HT1080 (cell line): ENCODE measurements at regions not wholly inside any gene's neighbourhood (a gene's known extent, or its start where the extent isn't known, plus 50 kb on each side); places are given as distances from the start of the nearest gene placed in this dataset.

Source experiments
- DNase-seq: peaks from one replicate; pipeline ENCODE4 v3.0.0-alpha.2; 2015; ENCODE audit warnings: low read depth

GRCh38 chr2:236689393-236689700 is 119.7 kb downstream of the ACKR3 start:
- DNase-seq = no peak

GRCh38 chr2:236689981-236690380 is 120.4 kb downstream of the ACKR3 start:
- DNase-seq = no peak

GRCh38 chr2:236690726-236691125 is 121.1 kb downstream of the ACKR3 start:
- no peak for DNase-seq

GRCh38 chr2:236691799-236692167 is 122.2 kb downstream of the ACKR3 start:
- DNase-seq = no peak

- DNase-seq = no peak
Observed at GRCh38 chr2:236692937-236693336, 123.3 kb downstream of the ACKR3 start.

DNA sequence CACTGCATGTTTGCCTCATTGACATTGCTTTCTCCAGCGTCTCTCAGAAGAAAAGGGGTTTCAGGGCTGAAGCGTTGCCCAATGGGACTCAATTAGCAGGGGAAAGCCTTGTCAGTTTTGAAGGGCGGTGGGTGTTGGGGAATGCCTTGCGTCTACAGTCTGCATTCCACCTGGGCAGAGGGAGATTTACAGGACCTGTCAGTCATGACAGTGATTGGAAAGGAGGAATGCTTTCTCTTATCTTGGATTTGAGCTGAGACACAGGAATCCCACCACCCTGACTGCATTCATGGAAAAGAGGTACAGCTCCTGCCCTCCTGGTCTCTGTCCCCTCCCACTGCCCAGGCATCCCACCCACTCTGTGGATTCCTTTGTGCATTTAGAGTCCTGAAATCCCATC is 123.9 kb downstream of the ACKR3 start:
- DNase-seq = no peak

DNA sequence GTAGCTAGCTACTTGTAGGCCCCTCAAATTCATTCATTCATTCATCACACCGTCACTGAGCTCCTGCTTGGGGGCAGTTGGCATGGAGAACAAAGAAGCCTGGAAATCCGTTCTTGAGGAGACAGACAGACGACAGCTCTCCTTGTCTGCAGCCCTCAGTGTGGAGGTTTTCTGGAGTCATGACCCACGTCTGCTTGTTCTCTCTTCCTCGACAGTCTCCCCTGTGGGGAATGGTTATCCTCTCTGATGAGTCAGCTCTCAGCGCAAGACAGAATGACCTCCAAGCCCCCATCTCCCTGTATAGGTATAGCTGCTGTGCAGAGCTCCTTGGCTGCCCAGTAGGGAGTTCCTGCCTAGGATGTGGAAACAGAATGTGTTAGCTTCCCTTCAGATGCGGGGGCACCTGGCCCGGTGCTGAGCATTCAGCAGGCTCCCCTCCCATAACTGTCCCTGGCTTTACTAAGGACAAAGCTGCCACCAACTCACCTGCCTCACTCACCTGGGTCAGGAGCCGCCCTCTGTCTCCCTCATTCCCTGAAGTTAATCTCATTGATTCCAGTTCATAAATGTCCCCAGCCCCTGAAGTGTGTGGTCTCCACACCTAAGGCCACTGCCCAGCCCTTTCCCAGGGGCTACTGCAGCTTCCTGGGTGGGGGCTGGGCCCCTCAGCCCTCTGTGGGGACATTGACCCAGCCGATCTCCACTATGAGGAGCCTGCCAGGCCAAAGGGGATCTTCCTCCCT is 124.7 kb downstream of the ACKR3 start:
- peak; percentile 7 for DNase-seq

- no peak for DNase-seq
Observed at GRCh38 chr2:236696834-236697233, 127.2 kb downstream of the ACKR3 start.

- DNase-seq = no peak
Observed at GRCh38 chr2:236698016-236698627, 128.5 kb downstream of the ACKR3 start.

DNA sequence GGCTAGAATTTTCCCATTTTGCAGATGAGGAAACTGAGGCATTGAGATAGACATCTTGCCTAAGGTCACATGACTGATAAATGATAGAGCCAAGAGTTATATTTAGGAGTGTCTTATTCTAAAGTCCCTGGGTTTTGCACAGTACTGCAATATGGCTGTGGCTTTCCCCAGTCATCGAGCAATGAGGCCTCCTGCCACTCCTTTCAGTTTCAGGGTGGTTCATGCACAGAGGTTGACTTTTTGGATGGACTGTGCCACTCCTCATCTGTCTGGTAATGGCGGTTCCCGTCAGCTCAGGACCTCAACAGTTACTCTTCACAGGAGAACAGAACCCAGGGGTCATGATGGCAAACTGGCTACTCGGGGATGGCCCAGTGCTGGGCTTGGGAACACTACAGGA is 131.1 kb downstream of the ACKR3 start:
- no peak for DNase-seq

DNA sequence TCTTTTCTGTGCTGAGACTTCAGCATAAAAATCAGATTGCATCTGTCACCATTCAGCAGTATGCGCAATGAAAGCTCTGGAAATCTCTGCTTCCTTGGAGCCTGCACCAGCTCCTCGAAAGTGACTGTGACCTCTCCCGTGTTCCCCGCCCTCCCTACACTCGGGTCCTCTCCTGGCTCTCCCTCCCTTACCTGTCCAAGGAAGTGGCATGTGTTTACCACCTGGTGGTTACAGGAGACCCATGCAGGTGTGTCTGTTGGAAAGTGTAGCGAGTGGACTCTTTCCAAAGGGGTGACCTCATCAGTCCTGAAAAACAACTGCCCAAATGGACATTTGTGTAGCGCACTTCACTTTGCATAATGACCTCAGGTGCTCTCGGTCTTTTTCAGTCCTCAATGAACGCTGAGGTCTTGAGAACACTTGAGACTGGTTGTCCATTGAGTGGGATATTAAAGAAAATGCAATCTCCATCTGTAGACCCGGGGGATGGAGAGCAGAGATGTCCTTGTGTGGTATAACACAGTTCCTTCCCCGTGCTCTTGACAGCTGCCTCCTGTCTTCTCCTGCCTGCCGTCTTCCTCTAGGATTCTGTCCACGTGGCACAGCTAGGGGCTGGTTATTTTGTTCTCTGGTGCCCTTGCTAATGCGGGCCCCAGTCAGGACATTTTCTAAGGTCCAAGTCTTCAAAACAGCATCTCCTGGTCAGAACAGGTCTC is 133.2 kb downstream of the ACKR3 start:
- no peak for DNase-seq

GRCh38 chr2:236703373-236703709 is 133.7 kb downstream of the ACKR3 start:
- DNase-seq = no peak

DNA sequence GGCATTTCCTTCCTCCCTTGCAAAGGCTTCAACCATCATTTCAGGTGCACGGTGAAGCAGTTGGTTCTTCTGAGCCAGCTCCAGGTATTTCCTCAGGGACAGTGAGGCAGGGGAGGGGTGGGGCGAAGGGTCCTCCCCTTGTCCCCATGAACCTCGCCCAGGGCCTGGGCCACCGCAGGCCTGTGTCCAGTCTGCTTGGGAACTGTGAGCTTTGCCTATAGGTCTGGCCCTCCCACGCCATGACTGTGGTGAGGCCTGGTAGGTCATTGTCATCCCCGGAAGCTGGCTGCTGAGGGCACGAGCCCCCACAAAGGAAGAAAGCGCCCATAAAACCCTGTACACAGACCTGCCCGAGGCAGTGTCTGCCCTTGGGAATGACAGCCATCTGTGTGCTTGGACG is 134.3 kb downstream of the ACKR3 start:
- no peak for DNase-seq

DNA sequence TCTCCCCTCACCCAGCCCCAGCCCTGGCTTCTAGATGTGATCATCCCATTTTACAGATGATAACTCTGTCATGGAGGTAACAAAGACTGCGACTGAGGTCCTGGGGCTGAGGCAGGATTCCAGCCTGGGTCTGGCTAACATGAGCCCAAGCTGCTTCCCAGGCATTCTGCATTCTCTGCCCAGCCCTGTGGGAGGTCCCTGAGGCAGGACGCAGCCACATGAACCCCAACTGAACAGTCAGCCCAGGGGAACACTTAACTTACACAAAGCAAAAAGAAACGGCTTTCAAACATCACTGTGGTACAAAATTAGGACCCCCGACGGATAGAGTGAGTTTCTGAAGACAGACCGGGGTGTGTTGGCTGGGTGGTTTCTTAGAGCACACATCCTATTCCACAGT is 135.3 kb downstream of the ACKR3 start:
- DNase-seq = no peak

- DNase-seq = no peak
Observed at GRCh38 chr2:236705295-236706105, 135.9 kb downstream of the ACKR3 start.

DNA sequence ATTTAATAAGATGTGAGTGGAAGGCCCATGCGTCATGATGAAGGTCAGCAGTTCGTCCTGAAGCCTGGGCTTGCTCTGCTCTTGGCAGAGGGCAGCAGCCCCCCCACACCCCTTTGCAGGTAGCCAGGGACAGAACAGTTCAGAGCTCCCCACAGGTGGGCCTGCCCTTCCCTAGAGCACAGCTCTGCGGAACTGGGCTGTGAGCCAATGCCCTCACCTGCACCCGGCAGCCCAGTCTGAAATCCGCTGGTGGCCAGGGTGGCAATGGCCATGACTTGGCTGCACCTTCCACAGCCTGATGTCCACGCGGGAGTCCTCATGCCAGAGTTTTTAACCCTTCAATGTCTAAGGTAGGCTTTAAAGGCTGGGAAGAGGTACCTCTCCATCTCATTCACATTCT is 136.7 kb downstream of the ACKR3 start:
- no peak for DNase-seq

- no peak for DNase-seq
Observed at GRCh38 chr2:236706803-236707202, 137.2 kb downstream of the ACKR3 start.

DNA sequence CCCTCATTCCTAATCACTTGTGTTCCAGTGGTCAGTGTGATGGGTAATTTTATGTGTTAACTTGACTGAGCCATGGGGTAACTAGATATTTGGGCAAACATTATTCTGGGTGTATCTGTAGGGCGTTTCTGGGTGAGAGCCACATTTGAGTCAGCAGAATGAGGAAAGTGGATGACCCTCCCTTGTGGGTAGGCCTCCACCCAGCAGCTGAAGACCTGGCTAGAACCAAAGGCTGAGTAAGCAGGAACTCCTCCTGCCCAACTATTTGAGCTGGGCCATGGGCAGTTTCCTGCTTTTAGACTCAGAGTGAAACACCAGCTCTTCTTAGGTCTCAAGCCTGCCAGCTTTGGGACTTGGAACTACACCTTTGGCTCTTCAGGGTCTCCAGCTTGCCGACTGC is 141.8 kb downstream of the ACKR3 start:
- DNase-seq = peak; percentile 74

GRCh38 chr2:236712304-236712703 is 142.7 kb downstream of the ACKR3 start:
- DNase-seq = peak; percentile 32

- DNase-seq = no peak
Observed at GRCh38 chr2:236712961-236713673, 143.5 kb downstream of the ACKR3 start.

DNA sequence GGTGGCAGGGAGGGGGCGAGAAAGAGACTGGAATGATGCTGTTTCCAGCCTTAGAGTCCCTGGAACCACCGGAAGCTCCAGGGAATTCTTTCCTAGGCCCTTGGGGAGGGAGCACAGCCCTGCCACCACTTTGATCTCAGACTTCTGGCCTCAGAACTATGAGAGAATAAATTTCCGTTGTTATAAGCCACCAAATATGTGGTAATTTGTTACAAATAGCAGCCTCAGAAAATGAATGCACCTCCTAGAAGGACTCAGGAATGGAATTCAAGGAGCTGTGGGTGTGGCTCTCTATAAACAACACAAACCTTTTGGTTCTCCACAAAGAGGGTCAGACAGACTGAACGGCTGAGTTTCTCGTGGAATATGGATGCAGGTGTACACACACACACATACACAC is 144.5 kb downstream of the ACKR3 start:
- no peak for DNase-seq

DNA sequence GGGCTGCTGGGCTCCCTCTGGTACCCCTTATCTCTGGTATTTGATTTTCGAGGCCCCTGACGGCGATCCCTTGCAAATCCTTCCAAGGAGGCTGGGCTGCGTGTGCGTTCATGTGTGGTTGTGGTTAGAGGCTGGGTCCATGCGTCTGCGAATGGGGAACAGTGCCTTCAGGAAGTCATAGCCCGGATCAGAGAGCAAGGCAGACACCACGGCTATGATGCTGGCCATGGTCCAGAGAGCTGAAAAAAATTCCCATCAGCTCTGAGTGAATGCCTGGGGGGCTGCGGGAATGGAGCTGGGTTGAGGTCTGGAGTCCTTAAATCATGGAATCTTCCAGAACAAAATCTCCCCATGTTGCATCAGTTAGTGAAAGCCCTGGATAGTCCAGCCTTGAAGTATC is 145.5 kb downstream of the ACKR3 start:
- no peak for DNase-seq
